ENCODE measurements at regions not wholly inside any gene's neighbourhood (a gene's known extent, or its start where the extent isn't known, plus 50 kb on each side); places are given as distances from the start of the nearest gene placed in this dataset.

DNA sequence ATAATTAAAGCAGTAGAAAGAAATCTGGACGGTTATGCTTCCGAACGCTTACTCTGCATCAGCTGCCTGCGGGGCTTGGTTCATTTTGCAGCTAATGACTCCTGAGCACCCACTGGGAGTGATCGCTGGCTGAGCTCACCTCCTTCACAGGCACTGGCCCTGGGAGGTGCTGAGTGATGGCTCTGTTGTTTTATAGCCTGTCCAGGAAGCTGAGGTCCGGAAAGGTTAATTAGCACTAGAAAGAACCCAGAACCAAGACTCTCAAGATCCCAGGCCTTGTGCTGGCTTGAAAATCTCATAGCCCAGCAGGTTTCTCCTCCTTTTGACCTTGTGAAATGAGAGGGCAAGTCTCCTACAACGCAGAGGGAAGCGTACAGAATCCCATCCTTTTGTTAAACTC, 226.2 kb downstream of the AJAP1 start:
- no peak for DNase-seq (ENCODE audit: low spot score)
- H3K4me3 ChIP-seq: no peak overlapping the region
- TF ChIP-seq, protein P1, sequence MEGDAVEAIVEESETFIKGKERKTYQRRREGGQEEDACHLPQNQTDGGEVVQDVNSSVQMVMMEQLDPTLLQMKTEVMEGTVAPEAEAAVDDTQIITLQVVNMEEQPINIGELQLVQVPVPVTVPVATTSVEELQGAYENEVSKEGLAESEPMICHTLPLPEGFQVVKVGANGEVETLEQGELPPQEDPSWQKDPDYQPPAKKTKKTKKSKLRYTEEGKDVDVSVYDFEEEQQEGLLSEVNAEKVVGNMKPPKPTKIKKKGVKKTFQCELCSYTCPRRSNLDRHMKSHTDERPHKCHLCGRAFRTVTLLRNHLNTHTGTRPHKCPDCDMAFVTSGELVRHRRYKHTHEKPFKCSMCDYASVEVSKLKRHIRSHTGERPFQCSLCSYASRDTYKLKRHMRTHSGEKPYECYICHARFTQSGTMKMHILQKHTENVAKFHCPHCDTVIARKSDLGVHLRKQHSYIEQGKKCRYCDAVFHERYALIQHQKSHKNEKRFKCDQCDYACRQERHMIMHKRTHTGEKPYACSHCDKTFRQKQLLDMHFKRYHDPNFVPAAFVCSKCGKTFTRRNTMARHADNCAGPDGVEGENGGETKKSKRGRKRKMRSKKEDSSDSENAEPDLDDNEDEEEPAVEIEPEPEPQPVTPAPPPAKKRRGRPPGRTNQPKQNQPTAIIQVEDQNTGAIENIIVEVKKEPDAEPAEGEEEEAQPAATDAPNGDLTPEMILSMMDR (IDR thresholded peaks at IDR 0.05): no peak
- H3K27ac ChIP-seq: no peak overlapping the region

DNA sequence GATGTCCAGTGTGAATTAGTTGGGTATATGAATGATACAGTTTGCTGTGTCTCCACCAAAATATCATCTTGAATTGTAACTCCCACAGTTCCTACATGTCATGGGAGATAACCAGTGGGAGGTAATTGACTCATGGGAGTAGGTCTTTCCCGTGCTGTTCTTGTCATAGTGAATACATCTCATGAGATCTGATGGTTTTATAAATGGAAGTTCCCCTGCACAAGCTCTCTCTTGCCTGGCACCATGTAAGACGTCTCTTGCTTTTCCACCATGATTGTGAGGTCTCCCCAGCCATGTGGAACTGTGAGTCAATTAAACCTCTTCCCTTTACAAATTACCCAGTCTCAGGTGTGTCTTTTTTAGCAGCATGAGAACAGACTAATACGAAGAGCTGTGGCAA, 223.0 kb downstream of the AJAP1 start:
- no peak overlapping the region for H3K27ac ChIP-seq
- TF ChIP-seq, protein P1 (IDR thresholded peaks at IDR 0.05): no peak
- DNase-seq (ENCODE audit: low spot score): no peak
- no peak overlapping the region for H3K4me3 ChIP-seq

DNA sequence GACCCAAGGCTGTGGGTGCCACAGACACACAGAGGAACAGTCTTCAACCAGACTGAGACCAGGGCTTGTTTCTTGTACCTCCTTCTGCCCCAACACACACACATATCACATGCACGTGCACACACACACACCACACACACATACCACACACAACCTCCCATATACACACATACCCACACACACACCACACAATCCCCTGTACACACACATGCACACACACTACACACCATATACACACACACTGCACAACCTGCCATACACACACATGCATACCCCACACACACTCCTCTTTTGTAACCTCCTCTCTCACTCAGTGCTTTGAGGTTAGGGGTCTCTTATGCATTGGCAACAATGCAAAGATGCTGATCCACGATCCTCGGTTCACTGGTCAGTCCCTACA, 217.0 kb downstream of the AJAP1 start:
- no peak for DNase-seq (ENCODE audit: low spot score)
- TF ChIP-seq, protein P1 (IDR thresholded peaks at IDR 0.05): no peak
- Histone ChIP-seq H3K4me3 (no peak overlapping the region), H3K27ac (no peak overlapping the region)

DNA sequence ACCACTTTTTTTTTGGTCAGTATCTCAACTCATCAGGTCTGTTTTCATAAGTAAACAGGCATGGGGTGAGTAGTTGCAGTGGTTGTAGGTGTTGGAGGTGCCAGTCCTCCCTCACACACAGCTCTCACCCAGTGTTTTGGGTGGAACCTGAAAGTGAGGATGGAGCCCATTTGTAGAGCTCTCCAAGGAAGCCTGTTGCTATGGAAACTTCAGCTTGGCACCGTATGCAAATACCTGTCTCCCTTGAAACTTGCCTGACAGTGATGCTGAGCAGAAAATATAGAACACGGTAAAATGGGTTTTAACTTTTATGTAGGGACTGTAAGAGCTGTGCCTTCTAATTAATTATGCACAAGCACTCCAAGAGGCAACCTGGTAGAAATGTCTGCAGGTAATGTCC, 214.1 kb downstream of the AJAP1 start:
- TF ChIP-seq, protein P1 (IDR thresholded peaks at IDR 0.05): no peak
- DNase-seq (ENCODE audit: low spot score): no peak
- no peak overlapping the region for H3K4me3 ChIP-seq
- H3K27ac ChIP-seq: no peak overlapping the region

DNA sequence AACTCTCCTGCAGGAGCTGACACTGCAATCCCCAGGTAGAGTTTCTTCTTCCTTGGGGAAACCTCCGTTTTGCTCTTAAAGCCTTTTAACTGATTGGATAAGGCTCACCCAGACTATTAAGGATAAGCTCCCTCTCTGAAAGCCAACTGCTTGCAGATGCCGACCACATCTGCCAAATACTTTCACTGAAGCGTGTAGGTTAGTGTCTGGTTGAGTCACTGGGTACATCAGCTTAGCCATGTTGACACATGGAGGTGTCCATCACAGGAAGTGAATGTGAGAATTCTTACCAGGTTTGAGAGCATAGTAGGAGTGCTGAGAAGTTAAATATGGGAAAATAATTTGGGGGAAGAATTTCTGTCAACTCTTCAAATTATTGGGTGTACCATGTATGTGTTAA, 202.0 kb downstream of the AJAP1 start:
- Histone ChIP-seq H3K4me3 (no peak overlapping the region), H3K27ac (no peak overlapping the region)
- no peak for DNase-seq (ENCODE audit: low spot score)
- TF ChIP-seq, protein P1 (IDR thresholded peaks at IDR 0.05): no peak

DNA sequence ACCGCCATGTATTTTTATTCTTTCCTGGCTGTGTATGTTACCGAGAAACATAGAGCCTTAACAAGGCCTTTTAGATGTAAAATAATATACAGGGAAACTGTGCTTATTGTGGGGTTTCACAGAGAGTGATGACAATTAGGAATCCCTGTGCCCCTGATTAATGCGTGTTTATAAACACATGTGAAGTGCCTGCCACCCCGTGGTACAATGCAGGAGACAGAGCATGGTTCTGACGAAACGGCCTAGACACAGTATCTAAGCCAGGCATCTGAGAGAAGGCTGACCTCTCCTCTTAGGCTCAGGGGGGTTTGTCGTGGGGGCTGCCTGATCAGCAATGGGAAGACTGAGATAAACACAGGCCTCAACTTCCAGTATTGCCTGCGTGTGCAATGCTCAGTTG, 200.0 kb downstream of the AJAP1 start:
- no peak for DNase-seq (ENCODE audit: low spot score)
- no peak overlapping the region for H3K27ac ChIP-seq
- TF ChIP-seq, protein P1 (IDR thresholded peaks at IDR 0.05): no peak
- no peak overlapping the region for H3K4me3 ChIP-seq

DNA sequence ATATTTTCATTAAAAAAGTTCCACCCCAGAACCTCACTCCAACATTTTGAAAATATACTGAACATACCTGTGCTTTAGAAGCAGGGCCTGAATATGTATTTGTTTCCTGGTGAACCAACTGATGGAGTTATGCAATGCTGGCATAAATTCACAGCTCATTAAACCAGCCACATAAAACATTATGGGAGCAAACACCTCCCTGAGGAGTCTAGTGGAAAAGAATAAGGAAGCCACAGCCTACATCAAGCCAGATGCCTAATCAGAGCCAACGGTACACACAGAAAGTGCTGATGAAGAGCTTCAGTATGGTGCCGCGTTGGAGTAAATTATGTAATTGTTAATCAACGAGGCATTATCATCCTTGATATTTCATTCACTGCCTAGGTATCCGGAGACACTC, 199.5 kb downstream of the AJAP1 start:
- DNase-seq (ENCODE audit: low spot score): no peak
- TF ChIP-seq, protein P1 (IDR thresholded peaks at IDR 0.05): no peak
- H3K27ac ChIP-seq: no peak overlapping the region
- no peak overlapping the region for H3K4me3 ChIP-seq
